ENCODE measurements at regions not wholly inside any gene's neighbourhood (a gene's known extent, or its start where the extent isn't known, plus 50 kb on each side); places are given as distances from the start of the nearest gene placed in this dataset.

DNA sequence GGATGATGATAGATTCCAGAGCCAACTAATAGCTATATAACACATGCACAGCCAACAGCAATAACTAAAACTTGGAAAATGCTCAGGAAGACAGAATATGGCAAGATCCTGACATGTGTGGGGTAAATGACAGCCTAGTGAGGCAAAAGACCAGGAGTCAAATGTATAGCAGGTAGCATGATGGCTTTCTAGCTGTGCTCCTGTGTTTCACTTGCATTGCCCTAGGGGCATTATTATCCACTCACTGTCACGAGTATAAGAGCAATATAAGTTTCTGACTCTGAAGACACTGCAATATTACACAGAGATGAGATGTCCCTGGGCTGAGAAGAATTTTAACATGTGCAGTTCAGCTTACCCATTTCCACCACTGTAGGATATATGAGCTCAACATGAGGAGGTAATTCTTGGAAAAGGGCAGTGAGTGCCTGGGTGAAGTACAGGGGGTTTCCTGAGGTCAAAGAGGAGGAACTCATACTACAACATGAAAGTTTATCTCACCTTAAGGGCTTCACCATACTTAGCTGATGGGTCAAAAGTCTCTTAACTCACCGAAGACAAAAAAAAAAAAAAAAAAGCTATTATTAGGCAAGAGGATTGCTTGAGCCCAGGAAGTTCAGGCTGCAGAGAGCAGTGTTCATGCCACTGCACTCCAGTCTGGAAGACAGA is 1385.6 kb upstream of the SLC39A10 start:
- Mint-ChIP-seq H3K27ac (ENCODE audit: low read depth, unreplicated experiment) (no peak overlapping the region), H3K36me3 (ENCODE audit: insufficient read depth, unreplicated experiment) (no peaks in the 10 kb centered on the region), H3K9me3 (ENCODE audit: unreplicated experiment) (no peaks in the 10 kb centered on the region), H3K27me3 (ENCODE audit: insufficient read depth, unreplicated experiment) (no peaks in the 10 kb centered on the region), H3K4me1 (ENCODE audit: insufficient read depth, unreplicated experiment) (no peaks in the 10 kb centered on the region), H3K4me3 (ENCODE audit: unreplicated experiment) (no peak overlapping the region)
- no peak for DNase-seq (ENCODE audit: unreplicated experiment)
- ChIA-PET CTCF (interaction anchor here (0.9 kb wide), 1 partner anchor 17 kb away, joined by 4 read pairs; no protein-coding TSS in a partner anchor), POLR2A (interaction anchor here (0.7 to 1.1 kb wide), 2 partner anchors 13 to 586 kb away, joined by 3 read pairs; no protein-coding TSS in a partner anchor)
- TF ChIP-seq, protein P1, sequence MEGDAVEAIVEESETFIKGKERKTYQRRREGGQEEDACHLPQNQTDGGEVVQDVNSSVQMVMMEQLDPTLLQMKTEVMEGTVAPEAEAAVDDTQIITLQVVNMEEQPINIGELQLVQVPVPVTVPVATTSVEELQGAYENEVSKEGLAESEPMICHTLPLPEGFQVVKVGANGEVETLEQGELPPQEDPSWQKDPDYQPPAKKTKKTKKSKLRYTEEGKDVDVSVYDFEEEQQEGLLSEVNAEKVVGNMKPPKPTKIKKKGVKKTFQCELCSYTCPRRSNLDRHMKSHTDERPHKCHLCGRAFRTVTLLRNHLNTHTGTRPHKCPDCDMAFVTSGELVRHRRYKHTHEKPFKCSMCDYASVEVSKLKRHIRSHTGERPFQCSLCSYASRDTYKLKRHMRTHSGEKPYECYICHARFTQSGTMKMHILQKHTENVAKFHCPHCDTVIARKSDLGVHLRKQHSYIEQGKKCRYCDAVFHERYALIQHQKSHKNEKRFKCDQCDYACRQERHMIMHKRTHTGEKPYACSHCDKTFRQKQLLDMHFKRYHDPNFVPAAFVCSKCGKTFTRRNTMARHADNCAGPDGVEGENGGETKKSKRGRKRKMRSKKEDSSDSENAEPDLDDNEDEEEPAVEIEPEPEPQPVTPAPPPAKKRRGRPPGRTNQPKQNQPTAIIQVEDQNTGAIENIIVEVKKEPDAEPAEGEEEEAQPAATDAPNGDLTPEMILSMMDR (IDR thresholded peaks at IDR 0.05; ENCODE audit: unreplicated experiment): no peak
- no TSS peak for BruUV-seq (replicated peaks)
- intact Hi-C loops (cut with micrococcal nuclease): no loop called here

DNA sequence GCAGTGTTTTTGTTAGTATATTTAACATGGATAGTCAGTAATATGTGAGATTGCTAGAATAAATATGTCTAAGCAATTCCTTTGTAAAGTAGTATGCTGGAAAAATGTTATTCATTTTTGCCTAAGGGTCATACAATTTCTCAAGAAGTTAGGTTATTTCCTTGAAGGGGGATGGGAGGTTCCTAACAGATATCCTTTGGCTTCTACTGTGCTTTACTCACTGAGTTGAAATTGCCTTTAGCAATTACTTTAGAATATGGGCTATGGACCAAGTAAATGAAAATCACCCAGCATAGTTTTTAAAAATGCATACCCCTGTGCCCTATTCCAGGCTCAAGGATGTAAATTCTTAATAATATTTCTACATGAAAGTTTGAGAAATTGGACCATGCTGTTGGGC is 1386.4 kb upstream of the SLC39A10 start:
- Mint-ChIP-seq H3K9me3 (ENCODE audit: unreplicated experiment) (no peaks in the 10 kb centered on the region), H3K27me3 (ENCODE audit: insufficient read depth, unreplicated experiment) (no peaks in the 10 kb centered on the region), H3K4me1 (ENCODE audit: insufficient read depth, unreplicated experiment) (no peaks in the 10 kb centered on the region), H3K36me3 (ENCODE audit: insufficient read depth, unreplicated experiment) (no peaks in the 10 kb centered on the region), H3K27ac (ENCODE audit: low read depth, unreplicated experiment) (no peak overlapping the region), H3K4me3 (ENCODE audit: unreplicated experiment) (no peak overlapping the region)
- TF ChIP-seq, protein P1 (IDR thresholded peaks at IDR 0.05; ENCODE audit: unreplicated experiment): no peak
- DNase-seq (ENCODE audit: unreplicated experiment): no peak
- intact Hi-C loops (cut with micrococcal nuclease): no loop called here
- CTCF ChIA-PET: no interaction called here
- BruUV-seq (replicated peaks): no TSS peak
- POLR2A ChIA-PET: no interaction called here

DNA sequence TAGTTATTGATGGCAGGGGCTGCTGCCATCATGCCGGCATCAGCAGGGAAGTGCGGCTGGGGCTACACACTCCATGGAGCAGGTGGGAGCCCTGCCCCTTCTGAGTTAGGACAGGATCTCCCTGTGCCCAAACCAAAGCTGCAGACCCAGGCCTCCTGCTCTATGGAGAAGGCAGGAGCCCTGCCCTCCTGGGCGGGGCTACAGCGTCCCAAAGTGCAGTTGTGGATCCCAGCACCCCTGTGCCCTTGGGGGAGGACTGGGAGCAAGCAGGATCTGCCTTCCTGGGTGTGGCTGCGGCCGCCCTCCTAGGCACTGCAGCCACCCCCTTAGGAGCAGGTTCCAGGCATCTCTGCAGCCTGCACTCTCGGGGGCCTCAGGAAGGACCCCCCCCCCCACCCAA is 1392.4 kb upstream of the SLC39A10 start:
- Mint-ChIP-seq H3K27me3 (ENCODE audit: insufficient read depth, unreplicated experiment) (no peaks in the 10 kb centered on the region), H3K4me1 (ENCODE audit: insufficient read depth, unreplicated experiment) (no peaks in the 10 kb centered on the region), H3K4me3 (ENCODE audit: unreplicated experiment) (no peak overlapping the region), H3K9me3 (ENCODE audit: unreplicated experiment) (no peaks in the 10 kb centered on the region), H3K27ac (ENCODE audit: low read depth, unreplicated experiment) (no peak overlapping the region), H3K36me3 (ENCODE audit: insufficient read depth, unreplicated experiment) (no peaks in the 10 kb centered on the region)
- ChIA-PET POLR2A (no interaction called here), CTCF (no interaction called here)
- no peak for DNase-seq (ENCODE audit: unreplicated experiment)
- TF ChIP-seq, protein P1 (IDR thresholded peaks at IDR 0.05; ENCODE audit: unreplicated experiment): no peak
- BruUV-seq (replicated peaks): no TSS peak
- intact Hi-C loops (cut with micrococcal nuclease): no loop called here

DNA sequence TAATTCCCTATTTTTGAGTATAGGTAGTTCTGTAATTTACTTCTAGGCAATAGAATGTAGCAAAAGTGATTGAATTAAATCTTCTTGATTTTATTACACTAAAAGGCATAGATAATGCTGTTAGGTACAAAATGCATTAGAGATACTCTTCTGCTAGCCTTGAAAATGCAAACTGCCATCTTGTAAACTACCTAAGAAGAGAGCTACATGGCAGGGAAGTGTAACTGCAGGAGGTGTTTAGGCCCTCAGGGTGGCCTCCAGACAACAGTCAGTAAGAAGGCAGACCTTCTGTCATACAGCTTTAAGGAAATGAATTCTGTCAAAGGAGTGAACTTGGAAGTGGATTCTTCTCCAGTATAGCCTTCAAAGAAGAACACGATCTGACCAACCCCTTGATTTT is 1396.8 kb upstream of the SLC39A10 start:
- H3K4me1 Mint-ChIP-seq (ENCODE audit: insufficient read depth, unreplicated experiment): peaks cover 5% of the 10 kb centered on the region
- ChIA-PET POLR2A (interaction anchor here (1.4 kb wide), 2 partner anchors 9 kb away, joined by 3 to 4 read pairs; no protein-coding TSS in a partner anchor), CTCF (no interaction called here)
- H3K27me3 Mint-ChIP-seq (ENCODE audit: insufficient read depth, unreplicated experiment): no peaks in the 10 kb centered on the region
- no peak overlapping the region for H3K4me3 Mint-ChIP-seq (ENCODE audit: unreplicated experiment)
- no peaks in the 10 kb centered on the region for H3K36me3 Mint-ChIP-seq (ENCODE audit: insufficient read depth, unreplicated experiment)
- no TSS peak for BruUV-seq (replicated peaks)
- H3K27ac Mint-ChIP-seq (ENCODE audit: low read depth, unreplicated experiment): no peak overlapping the region
- intact Hi-C loops (cut with micrococcal nuclease): no loop called here
- DNase-seq (ENCODE audit: unreplicated experiment): no peak
- H3K9me3 Mint-ChIP-seq (ENCODE audit: unreplicated experiment): no peaks in the 10 kb centered on the region
- TF ChIP-seq, protein P1 (IDR thresholded peaks at IDR 0.05; ENCODE audit: unreplicated experiment): no peak
